Endothelial cell of umbilical vein (primary cell): ENCODE measurements at regions not wholly inside any gene's neighbourhood (a gene's known extent, or its start where the extent isn't known, plus 50 kb on each side); places are given as distances from the start of the nearest gene placed in this dataset.

ENCODE experiments used
- BruUV-seq: library from RNA; stranded (reverse); fragments of 400-500 nt; replicated peaks from 2 replicates; lab custom pipeline; 2021; lab: Mats Ljungman, UMichigan
- CTCF ChIA-PET: fragments of 300-600, 350-600 bp; sonication (Branson Sonifier 250); formaldehyde crosslinking; loops from one replicate; lab custom pipeline; 2021; ENCODE audit warnings: antibody characterized with exemption, inconsistent platforms; lab: Charles Lee
- POLR2A ChIA-PET: fragments of 300-600, 350-600 bp; sonication (Branson Sonifier 250); formaldehyde crosslinking; loops from one replicate; lab custom pipeline; 2021; ENCODE audit warnings: antibody characterized with exemption, inconsistent platforms; lab: Charles Lee
- DNase-seq: peaks from one replicate; pipeline ENCODE4 v3.0.0-alpha.2; 2011; ENCODE audit warnings: low read depth, low spot score
- FAIRE-seq: peaks from 2 replicates; lab custom pipeline; 2011; peaks lifted over from hg19 to GRCh38; lab: Jason Lieb, UNC
- H2AFZ ChIP-seq: 2 replicates; pipeline ENCODE4 v1.6.0; 2012; ENCODE audit warnings: low read depth, low read length, control low read depth, inconsistent platforms
- H3K27ac ChIP-seq: 2 replicates; pipeline ENCODE4 v1.5.1; 2011; ENCODE audit warnings: low read depth, mild to moderate bottlenecking, control low read depth, low read length, moderate library complexity; ENCODE audit not compliant: insufficient read depth
- H3K27me3 ChIP-seq, 2 experiments: 2 replicates each; pipeline versions ENCODE4 v1.6.0 to v1.6.1; 2011; ENCODE audit warnings: low read length in 2 of 2, mixed read lengths in 1 of 2; ENCODE audit not compliant: control insufficient read depth in 2 of 2, insufficient read depth in 2 of 2
- H3K36me3 ChIP-seq, 2 experiments: 2 replicates in 1 of 2; 3 replicates in 1 of 2; pipeline ENCODE4 v1.5.1; 2011; ENCODE audit warnings: low read length in 2 of 2, mild to moderate bottlenecking in 1 of 2, moderate library complexity in 1 of 2; ENCODE audit not compliant: control insufficient read depth in 2 of 2, insufficient read depth in 2 of 2; ENCODE audit errors: extremely low read depth in 1 of 2
- H3K4me1 ChIP-seq: 3 replicates; pipeline ENCODE4 v1.5.1; 2011; ENCODE audit warnings: mild to moderate bottlenecking, low read length; ENCODE audit not compliant: control insufficient read depth, insufficient read depth; ENCODE audit errors: extremely low read depth
- H3K4me2 ChIP-seq: 2 replicates; pipeline ENCODE4 v1.6.1; 2011; ENCODE audit warnings: low read length, control low read depth, mixed read lengths; ENCODE audit not compliant: insufficient read depth
- H3K4me3 ChIP-seq, 3 experiments: fragments of 200-600 bp in 1 of 3; sonication (generic), shearing (Covaris generic) in 1 of 3; replicated peaks in 1 of 3; 2 replicates each; pipeline ENCODE4 v1.5.1; 2011 to 2016; ENCODE audit warnings: control low read depth in 3 of 3, low read length in 3 of 3, mild to moderate bottlenecking in 2 of 3, inconsistent platforms in 1 of 3, low read depth in 1 of 3, moderate library complexity in 1 of 3; ENCODE audit not compliant: insufficient read depth in 1 of 3
- H3K79me2 ChIP-seq: 2 replicates; pipeline ENCODE4 v1.6.0; 2012; ENCODE audit warnings: low read length, inconsistent platforms; ENCODE audit not compliant: control insufficient read depth, insufficient read depth
- H3K9ac ChIP-seq: replicated peaks from 2 replicates; pipeline ENCODE3; 2011; ENCODE audit warnings: low read length, control low read depth; ENCODE audit not compliant: insufficient read depth; ENCODE audit errors: extremely low read depth
- H3K9me1 ChIP-seq: replicated peaks from 3 replicates; pipeline ENCODE4 v1.6.0; 2011; ENCODE audit warnings: mild to moderate bottlenecking, low read length; ENCODE audit not compliant: control insufficient read depth, insufficient read depth; ENCODE audit errors: extremely low read depth
- H3K9me3 ChIP-seq: replicated peaks from 2 replicates; pipeline ENCODE4 v1.5.1; 2012; ENCODE audit warnings: low read length, inconsistent platforms; ENCODE audit not compliant: control insufficient read depth, insufficient read depth
- H4K20me1 ChIP-seq: replicated peaks from 2 replicates; pipeline ENCODE3; 2011; ENCODE audit warnings: mild to moderate bottlenecking, low read length; ENCODE audit not compliant: control insufficient read depth, insufficient read depth; ENCODE audit errors: extremely low read depth
- CTCF ChIP-seq, 2 donors: IDR thresholded peaks; 1 replicate in 1 of 2; 2 replicates in 1 of 2; pipeline ENCODE4 v1.5.1; 2011; ENCODE audit warnings: low read length in 2 of 2, mild to moderate bottlenecking in 2 of 2, moderate library complexity in 2 of 2, control low read depth in 1 of 2, inconsistent platforms in 1 of 2, low read depth in 1 of 2; ENCODE audit not compliant: insufficient read depth in 1 of 2; ENCODE audit errors: extremely low read depth in 1 of 2
- GATA2 ChIP-seq: IDR thresholded peaks from 2 replicates; pipeline ENCODE4 v1.7.0; 2011; ENCODE audit warnings: low read depth, mild to moderate bottlenecking, moderate library complexity, mixed read lengths, low read length; ENCODE audit not compliant: insufficient read length, insufficient read depth
- JUN ChIP-seq: IDR thresholded peaks from 2 replicates; pipeline ENCODE4 v1.6.1; 2011; ENCODE audit warnings: borderline replicate concordance, low read depth; ENCODE audit not compliant: insufficient read length, insufficient read depth
- MYC ChIP-seq: IDR thresholded peaks from one replicate; pipeline ENCODE4 v1.6.1; 2011; ENCODE audit warnings: mild to moderate bottlenecking, low read depth, low read length
- POLR2A ChIP-seq: IDR thresholded peaks from 2 replicates; pipeline ENCODE4 v1.6.1; 2012; ENCODE audit warnings: low read depth, mild to moderate bottlenecking, control low read depth, low read length
- POLR2AphosphoS5 ChIP-seq: IDR thresholded peaks from 2 replicates; pipeline ENCODE4 v1.6.1; 2012; ENCODE audit warnings: low read depth, mild to moderate bottlenecking, control low read depth, low read length, moderate library complexity; ENCODE audit not compliant: insufficient read depth
- dilution Hi-C: fragments of 300-500 bp; cut with MboI; formaldehyde crosslinking; loops from one replicate; pipeline ENCODE4 v1.15.0; 2019; ENCODE audit warnings: low sequenced_read_pairs; ENCODE audit not compliant: extremely low pct_ligation_motif_present
- intact Hi-C: fragments of 100-400 bp; cut with micrococcal nuclease; formaldehyde crosslinking; loops from one replicate; pipeline ENCODE4 v1.10.0; 2022
- TF ChIP-seq, protein P1 (sequence below): IDR thresholded peaks from 2 replicates; pipeline ENCODE4 v1.6.1; 2011; ENCODE audit not compliant: insufficient read depth, insufficient read length

DNA sequence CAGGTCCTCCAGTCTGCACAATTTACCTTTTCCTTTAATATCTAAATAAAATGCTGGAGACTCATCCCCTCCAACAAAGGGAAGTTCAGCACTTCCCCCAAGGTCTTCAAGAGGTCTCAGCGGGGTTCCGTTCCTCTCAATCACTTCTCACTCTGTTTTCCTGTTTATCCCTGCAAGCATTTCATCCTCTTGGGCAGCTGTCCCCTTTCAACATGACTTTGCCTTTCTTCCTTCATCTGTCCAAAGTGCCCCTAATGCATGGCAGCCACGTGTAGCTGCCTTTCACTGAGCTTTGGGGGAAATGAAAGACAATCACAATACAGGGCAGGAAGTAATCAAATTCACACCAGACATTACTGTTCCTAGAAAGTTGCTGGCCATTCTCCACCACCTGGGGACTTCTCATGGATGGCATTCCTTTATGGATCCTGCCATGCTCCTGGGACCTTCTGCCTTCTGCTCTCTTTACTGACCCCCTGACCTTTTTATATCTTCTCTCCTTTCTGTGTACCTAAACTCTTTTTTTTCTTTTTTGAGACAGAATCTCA, 79.7 kb upstream of the USP9X start:
- no peak overlapping the region for H3K9ac ChIP-seq
- BruUV-seq, result no TSS peak
- POLR2A ChIA-PET, result no interaction called here
- dilution Hi-C loops (no loop called here), intact Hi-C loops (no loop called here)
- H4K20me1 ChIP-seq, result no peaks in the 10 kb centered on the region
- no peak overlapping the region for H3K27ac ChIP-seq
- DNase-seq (peak; percentile 19), FAIRE-seq (peak; percentile 88)
- no peaks in the 10 kb centered on the region for H3K9me1 ChIP-seq
- peaks cover 11% of the 10 kb centered on the region for H3K4me1 ChIP-seq
- H2AFZ ChIP-seq, result no peak overlapping the region
- no peak overlapping the region for H3K4me3 ChIP-seq
- no peaks in the 10 kb centered on the region for H3K79me2 ChIP-seq
- H3K9me3 ChIP-seq, result no peaks in the 10 kb centered on the region
- peaks cover 0 to 2% of the 10 kb centered on the region in 2 experiments for H3K27me3 ChIP-seq
- H3K36me3 ChIP-seq, result no peaks in the 10 kb centered on the region
- CTCF ChIA-PET, result no interaction called here
- H3K4me2 ChIP-seq, result no peak overlapping the region
- no peak for TF ChIP-seq POLR2AphosphoS5
- TF ChIP-seq, protein P1, sequence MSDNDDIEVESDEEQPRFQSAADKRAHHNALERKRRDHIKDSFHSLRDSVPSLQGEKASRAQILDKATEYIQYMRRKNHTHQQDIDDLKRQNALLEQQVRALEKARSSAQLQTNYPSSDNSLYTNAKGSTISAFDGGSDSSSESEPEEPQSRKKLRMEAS, result peak; percentile 52

DNA sequence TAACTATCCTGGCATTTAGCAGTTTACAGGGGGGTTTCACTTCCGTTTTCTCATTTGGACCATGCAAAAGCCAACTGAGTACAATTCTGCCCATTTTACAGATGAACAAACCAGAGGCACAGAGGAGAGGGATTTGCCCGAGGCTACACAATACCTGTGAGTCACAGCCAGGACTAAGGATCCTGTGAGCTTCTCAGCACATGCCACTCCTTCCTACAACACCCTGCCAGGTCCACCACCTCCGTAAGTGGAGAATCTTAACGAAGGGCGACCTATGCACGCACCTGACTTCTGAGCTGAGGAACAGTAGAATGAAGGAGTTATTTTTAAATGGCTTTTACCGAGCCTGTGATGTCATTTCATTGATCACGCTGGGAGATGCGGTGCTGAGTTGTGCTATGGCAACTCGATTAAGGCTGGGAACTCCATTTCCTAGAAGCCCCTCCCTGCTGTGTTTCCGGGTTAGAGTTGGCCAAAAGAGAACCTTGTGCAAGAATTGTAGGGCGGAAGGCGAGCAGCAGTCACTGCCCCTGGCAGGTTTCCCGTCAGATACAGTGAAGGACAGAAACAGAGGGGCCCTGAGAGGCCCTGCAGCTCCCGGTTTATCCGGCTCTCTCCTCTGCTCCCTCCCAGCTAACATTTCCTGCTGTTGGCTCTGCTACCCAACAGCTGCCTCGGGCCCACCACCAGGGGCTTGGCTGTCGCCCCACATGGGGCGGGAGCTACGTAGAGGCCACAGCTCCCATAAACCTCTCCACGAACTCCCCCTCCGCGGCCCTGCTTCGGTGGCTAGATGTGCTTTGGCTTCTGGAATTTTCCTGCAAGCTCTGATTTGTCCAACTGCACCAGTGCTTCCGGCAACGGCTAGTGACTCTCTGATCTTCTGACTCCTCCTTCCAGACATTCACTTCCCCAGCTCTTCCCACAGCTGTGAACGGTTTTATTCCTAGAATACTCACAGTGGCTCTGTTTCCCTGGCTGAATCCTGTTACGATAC, 75.1 kb upstream of the USP9X start:
- TF ChIP-seq GATA2 (no peak), MYC (no peak), JUN (peak; percentile 14), POLR2A (peak; percentile 40), CTCF (IDR thresholded peaks at IDR 0.05; ENCODE audit: extremely low read depth in 1 of 2, insufficient read depth in 1 of 2, low read depth in 1 of 2, low read length in 2 of 2) (peak in 1 of 2 donors; percentile 44), POLR2AphosphoS5 (peak; percentile 50)
- Histone ChIP-seq H2AFZ (peak overlapping the region; percentile 33), H3K9ac (peak overlapping the region; percentile 62), H3K9me3 (no peaks in the 10 kb centered on the region), H3K9me1 (no peaks in the 10 kb centered on the region), H3K27ac (peak overlapping the region; percentile 81), H3K4me3 (no peak overlapping the region), H3K79me2 (no peaks in the 10 kb centered on the region), H3K27me3 (no peaks in the 10 kb centered on the region), H3K4me1 (peaks cover 21% of the 10 kb centered on the region), H3K36me3 (no peaks in the 10 kb centered on the region), H4K20me1 (no peaks in the 10 kb centered on the region), H3K4me2 (peak overlapping the region; percentile 77)
- POLR2A ChIA-PET, result interaction anchor here (0.6 to 1.4 kb wide), 5 partner anchors 9 to 132 kb away, joined by 3 to 4 read pairs (median 4); partner anchors contain the start of gene USP9X
- dilution Hi-C loops, result no loop called here
- DNase-seq (peak; percentile 91), FAIRE-seq (peak; percentile 99)
- TSS peak; percentile 43 for BruUV-seq
- CTCF ChIA-PET, result interaction anchor here (0.8 to 1.7 kb wide), 5 partner anchors 37 to 358 kb away, joined by 3 to 9 read pairs (median 7); partner anchors contain the start of gene USP9X
- intact Hi-C loops, result loop anchor here (1.0 to 10.0 kb wide), 3 partner anchors 74 to 105 kb away; no protein-coding TSS in a partner anchor
